ENCODE measurements at regions not wholly inside any gene's neighbourhood (a gene's known extent, or its start where the extent isn't known, plus 50 kb on each side); places are given as distances from the start of the nearest gene placed in this dataset.
"Not testable (repeated sequence)": the region's sequence is repeated elsewhere in the genome, so short reads cannot be mapped to it uniquely, and the experiment has no call there.

DNA sequence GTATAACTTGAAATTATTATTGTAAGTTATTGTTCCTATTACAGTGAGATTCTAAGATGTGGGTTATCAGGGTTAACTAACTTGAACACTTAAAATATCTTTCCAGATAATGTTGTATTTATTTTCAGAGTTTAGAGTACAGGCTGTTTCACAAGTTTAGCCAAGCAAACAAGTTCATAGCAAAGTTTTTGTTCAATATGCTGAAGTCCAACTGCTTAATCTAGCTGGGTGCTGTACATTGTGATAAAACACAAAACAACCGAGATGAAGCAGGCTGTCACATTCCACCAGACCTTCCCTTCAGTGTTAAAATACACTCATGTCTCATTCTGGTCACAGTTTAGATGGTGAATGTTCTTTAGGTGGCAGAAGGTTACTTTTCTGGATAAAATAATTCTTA, 148.0 kb upstream of the PCDH20 start:
- no peak for TF ChIP-seq CTCF (IDR thresholded peaks at IDR 0.05; ENCODE audit: extremely low read depth, insufficient read depth, missing control alignments)
- in situ Hi-C loops (cut with MboI; ENCODE audit: low pct_unique_long_range_greater_than_20kb, low sequenced_read_pairs, unreplicated experiment) = no loop called here
- no peak for DNase-seq (ENCODE audit: low spot score)

DNA sequence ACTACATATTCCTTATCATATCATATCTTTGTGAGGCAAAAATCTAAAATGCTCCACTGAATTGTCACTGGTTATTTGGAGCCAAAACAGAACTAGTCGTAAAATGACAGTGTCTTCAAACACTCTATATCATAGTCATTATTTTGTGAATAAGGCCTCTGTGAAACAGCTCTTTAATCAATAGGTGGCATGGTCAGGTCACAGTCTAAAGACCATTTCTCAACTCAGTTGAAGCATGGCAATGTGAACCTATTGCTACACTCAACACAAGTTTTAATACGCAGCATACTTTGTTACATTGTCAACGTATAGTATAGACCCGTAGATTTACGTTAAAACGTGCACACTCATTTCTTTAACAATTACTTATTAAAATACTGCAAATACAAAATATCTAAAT, 131.3 kb upstream of the PCDH20 start:
- TF ChIP-seq CTCF (IDR thresholded peaks at IDR 0.05; ENCODE audit: extremely low read depth, insufficient read depth, missing control alignments) = no peak
- no peak for DNase-seq (ENCODE audit: low spot score)
- in situ Hi-C loops (cut with MboI; ENCODE audit: low pct_unique_long_range_greater_than_20kb, low sequenced_read_pairs, unreplicated experiment) = no loop called here

DNA sequence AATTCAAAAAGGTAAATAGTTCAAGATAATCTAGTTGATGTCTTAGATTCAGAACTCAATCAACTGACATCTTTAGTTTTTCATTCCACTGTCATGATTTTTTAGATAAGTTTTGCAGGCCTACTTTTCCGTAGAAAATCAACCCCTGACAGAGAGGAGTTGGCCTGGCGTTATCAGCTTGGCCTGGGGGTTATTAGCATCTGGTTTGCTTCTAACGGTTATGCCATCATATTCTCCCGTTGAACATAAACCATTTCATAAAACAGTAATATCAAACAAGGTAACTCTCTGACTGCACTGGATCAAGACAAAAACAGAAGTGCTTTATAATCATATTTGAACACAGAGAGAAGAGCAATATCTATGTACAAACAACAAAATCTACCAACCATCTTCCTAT, 130.8 kb upstream of the PCDH20 start:
- no peak for TF ChIP-seq CTCF (IDR thresholded peaks at IDR 0.05; ENCODE audit: extremely low read depth, insufficient read depth, missing control alignments)
- in situ Hi-C loops (cut with MboI; ENCODE audit: low pct_unique_long_range_greater_than_20kb, low sequenced_read_pairs, unreplicated experiment) = no loop called here
- no peak for DNase-seq (ENCODE audit: low spot score)

GRCh38 chr13:61536433-61536832, 120.8 kb upstream of the PCDH20 start:
- no peak for DNase-seq (ENCODE audit: low spot score)
- TF ChIP-seq CTCF (IDR thresholded peaks at IDR 0.05; ENCODE audit: extremely low read depth, insufficient read depth, missing control alignments) = no peak
- in situ Hi-C loops (cut with MboI; ENCODE audit: low pct_unique_long_range_greater_than_20kb, low sequenced_read_pairs, unreplicated experiment) = no loop called here

- in situ Hi-C loops (cut with MboI; ENCODE audit: low pct_unique_long_range_greater_than_20kb, low sequenced_read_pairs, unreplicated experiment) = no loop called here
- DNase-seq (ENCODE audit: low spot score) = no peak
- no peak for TF ChIP-seq CTCF (IDR thresholded peaks at IDR 0.05; ENCODE audit: extremely low read depth, insufficient read depth, missing control alignments)
Measured at GRCh38 chr13:61531383-61532065, 115.9 kb upstream of the PCDH20 start.

- DNase-seq (ENCODE audit: low spot score) = not testable (repeated sequence)
Measured at GRCh38 chr13:61519214-61519613, 103.6 kb upstream of the PCDH20 start.

DNA sequence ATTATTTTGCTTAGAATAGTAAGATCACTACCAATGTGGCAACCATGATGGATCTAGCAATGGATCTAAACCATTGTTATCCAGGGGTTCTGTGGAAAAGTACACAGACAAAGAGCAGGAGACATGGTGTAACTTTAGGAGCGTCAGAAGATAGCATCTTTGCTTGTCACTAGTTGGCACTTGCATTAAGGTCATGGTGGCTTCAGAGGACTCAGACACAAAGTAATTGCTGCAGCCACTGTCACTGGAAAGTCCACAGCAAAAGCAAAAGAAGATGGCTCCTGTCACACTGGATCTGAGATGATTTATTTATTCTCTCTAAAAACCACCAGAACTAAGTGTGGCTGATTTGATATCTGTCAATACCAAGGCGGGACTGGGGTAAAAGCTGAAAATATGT, 93.3 kb upstream of the PCDH20 start:
- in situ Hi-C loops (cut with MboI; ENCODE audit: low pct_unique_long_range_greater_than_20kb, low sequenced_read_pairs, unreplicated experiment) = no loop called here
- no peak for DNase-seq (ENCODE audit: low spot score)
- no peak for TF ChIP-seq CTCF (IDR thresholded peaks at IDR 0.05; ENCODE audit: extremely low read depth, insufficient read depth, missing control alignments)

More at GRCh38 chr13:61519214-61519613, 103.6 kb upstream of the PCDH20 start:
- in situ Hi-C loops (cut with MboI; ENCODE audit: low pct_unique_long_range_greater_than_20kb, low sequenced_read_pairs, unreplicated experiment) = not testable (repeated sequence)

Data from GM13977 (cell line).